ENCODE measurements at regions not wholly inside any gene's neighbourhood (a gene's known extent, or its start where the extent isn't known, plus 50 kb on each side); places are given as distances from the start of the nearest gene placed in this dataset.

- TF ChIP-seq CTCF (IDR thresholded peaks at IDR 0.05) (no peak), ZFX (IDR thresholded peaks at IDR 0.05; ENCODE audit: borderline replicate concordance) (no peak)
Observed at GRCh38 chr1:80656641-80657040, 1144.1 kb upstream of the ADGRL2 start.
